ENCODE measurements at regions not wholly inside any gene's neighbourhood (a gene's known extent, or its start where the extent isn't known, plus 50 kb on each side); places are given as distances from the start of the nearest gene placed in this dataset.

DNA sequence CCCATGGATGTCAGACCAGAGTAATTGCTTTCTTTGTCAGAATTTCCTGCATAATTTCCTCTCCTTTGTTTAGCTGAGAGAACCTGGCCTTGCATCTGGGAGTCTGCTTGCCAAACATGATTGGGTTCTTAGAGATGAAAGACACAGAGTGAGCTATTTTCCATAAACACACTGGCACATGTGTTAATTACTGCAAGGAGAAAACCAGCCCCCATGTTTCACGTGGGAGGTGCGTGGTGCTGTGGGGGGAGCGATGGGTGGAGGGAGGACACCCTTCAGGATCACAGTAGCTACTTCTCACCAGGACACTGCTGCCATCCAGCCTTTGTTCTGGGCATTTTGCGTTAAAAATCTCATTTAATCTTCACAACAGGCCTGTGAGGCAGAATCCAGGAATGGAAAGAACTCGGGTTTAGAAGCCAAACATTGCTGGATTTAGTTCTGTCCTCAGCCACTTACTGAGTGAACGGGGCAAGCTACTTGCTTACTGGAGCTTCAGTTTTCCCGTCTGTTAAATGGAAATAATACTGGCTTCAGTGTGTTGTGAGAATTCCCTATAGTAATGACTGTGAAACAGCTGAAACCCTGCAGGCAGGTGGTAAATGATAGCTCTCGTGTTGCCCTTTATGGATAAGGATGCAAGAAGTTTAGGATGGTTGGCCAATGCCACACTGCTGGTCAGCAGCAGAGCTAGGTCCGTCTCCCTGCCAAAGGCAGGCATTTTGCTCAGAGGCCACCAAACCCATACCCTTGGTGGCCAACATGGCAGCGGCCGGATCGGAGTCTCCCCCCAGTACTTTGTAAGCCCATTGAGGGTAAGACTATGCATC lies 100.1 kb upstream of the ASAP2 start:
- no peak for DNase-seq (ENCODE audit: low read depth in 1 of 2, low spot score in 1 of 2)

- no peak for DNase-seq (ENCODE audit: low read depth in 1 of 2, low spot score in 1 of 2)
Measured at GRCh38 chr2:9105601-9106337, 100.8 kb upstream of the ASAP2 start.

GRCh38 chr2:9103663-9104277 lies 100.3 kb upstream of the MBOAT2 start:
- no peak for DNase-seq (ENCODE audit: low read depth in 1 of 2, low spot score in 1 of 2)

DNA sequence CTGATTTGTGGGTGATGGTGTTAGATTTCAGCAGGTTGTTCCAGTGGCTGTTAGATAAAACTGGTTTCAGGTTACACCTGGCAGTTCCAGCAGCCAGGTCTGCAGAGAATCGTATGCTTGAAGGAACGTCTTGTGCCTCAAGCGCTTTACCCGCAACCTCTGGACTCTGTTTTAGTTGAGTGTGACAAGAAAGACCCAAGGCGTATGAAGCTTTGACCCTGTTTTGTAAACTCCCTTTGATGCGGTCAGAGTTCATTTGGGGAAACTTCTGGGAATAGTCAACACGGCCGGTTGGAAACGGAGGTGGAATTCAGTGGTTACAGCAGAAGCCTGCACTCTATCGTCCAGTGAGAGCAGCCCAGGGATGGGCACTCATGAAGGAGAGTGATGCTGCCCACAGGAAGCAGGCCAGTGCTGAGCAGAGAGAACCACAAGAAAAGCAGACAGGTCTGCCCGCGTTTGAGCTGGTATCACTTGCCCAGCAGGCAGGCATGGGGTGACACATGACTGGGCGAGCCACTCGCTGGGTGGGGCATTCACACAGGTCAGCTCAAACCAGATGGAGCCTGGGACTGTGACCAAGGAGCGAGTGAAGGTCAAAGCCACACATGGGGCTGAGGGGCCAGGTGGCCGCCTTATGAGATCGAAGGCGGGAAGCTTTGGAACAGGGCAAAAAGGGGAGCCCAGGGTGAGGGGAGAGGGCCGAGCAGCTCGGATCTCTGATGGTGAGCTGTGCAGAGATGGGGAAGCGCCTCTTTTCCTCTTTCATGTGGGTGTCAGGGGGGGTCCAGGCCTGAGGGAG lies 99.6 kb upstream of the MBOAT2 start:
- DNase-seq (ENCODE audit: low read depth in 1 of 2, low spot score in 1 of 2) = no peak

- DNase-seq (ENCODE audit: low read depth in 1 of 2, low spot score in 1 of 2) = no peak
Measured at GRCh38 chr2:9101763-9102425, 98.4 kb upstream of the MBOAT2 start.

DNA sequence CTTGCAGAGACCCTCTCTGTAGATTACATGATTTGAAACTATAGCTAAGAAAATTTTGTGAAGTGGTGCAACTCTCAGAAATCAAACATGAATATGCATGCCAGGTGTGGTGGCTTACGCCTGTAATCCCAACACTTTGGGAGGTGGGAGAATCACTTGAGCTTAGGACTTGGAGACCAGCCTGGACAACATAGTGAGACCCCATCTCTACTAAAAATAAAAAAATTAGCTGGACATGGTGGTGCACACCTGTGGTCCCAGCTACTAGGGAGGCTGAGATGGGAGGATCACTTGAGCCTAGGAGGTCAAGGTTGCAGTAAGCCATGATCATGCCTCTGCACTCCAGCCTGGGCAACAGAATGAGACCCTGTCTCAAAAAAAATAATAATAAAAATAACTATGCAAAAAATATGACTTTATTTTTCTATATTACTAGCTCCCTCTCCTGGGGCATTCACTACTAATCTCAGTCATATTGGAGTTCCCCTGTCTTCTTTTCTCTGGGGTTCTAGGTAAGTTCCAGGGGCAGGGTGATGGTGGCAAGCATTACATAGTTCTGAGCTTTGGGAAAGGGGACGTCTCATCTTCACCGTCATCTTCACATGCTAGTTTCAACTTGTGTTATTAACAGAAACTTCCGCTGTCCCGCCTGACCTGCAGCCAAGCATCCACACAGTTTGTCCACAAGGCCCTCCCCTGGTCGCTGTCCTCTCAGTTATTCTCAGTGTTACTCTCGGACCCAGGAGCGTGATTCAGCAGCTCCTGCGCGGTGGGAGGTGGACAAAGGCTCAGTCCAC lies 96.8 kb upstream of the MBOAT2 start:
- DNase-seq (ENCODE audit: low read depth in 1 of 2, low spot score in 1 of 2) = no peak

- DNase-seq (ENCODE audit: low read depth in 1 of 2, low spot score in 1 of 2) = no peak
Measured at GRCh38 chr2:9099341-9099751, 95.9 kb upstream of the MBOAT2 start.

DNA sequence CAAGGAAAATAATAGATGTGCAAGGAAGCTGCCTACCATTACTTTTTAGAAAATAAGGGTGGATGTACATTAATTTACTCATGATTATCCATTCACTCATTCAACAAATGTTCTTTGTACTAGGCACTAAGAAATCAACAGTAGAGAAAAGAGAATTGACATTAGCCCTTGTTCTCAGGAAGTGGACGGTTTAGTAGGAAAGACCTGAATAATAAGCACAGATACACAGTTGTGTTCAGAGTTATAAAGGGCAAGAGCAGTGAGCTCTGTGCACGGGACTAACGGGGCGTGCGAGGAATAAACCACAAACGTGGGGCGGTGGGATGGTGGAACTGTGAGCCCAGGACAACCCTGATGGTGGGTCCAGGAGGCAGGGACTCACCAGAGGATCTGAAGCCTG lies 94.4 kb upstream of the MBOAT2 start:
- no peak for DNase-seq (ENCODE audit: low read depth in 1 of 2, low spot score in 1 of 2)

- no peak for DNase-seq (ENCODE audit: low read depth in 1 of 2, low spot score in 1 of 2)
Measured at GRCh38 chr2:9097239-9097638, 93.8 kb upstream of the MBOAT2 start.

DNA sequence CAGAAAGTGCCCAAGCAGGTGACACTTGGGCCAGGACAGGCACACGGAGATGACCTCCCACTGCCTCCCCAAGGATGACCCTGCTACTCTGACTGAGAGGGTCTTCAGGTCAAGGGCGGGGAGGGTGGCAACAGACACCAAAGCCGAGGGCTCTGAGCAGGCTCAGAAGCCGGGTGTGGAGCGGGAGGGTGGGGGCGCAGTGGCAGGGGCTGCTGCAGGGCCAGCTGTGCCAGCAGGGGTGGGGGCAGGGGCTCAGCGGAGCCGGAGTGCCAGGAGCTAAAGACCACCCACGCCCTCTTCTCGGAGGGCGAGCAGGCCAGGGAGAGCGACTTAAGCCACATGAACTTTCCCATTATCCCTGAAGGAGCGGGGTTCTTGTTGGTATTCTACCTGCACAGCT lies 93.3 kb upstream of the MBOAT2 start:
- DNase-seq (ENCODE audit: low read depth in 1 of 2, low spot score in 1 of 2) = no peak

DNA sequence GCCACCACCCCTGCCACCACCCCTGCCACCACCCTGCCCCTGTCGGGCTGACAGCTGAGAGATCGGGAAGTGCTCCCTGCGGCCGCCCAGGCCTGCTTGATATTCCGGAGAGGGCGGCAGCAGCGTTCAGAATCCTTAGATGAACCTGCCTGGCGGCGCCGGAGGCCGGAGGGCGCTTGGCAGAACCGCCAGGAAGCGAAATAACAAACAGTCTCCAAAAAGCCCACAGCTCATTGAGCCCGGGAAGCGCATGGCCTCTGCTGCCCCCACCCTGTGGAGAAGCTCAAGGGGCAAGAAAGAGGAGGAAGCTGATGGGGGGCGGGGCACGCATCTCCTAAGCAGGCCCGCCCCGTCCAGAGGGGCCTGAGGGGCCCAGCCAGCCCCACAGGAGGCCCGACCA lies 92.2 kb upstream of the MBOAT2 start:
- no peak for DNase-seq (ENCODE audit: low read depth in 1 of 2, low spot score in 1 of 2)

DNA sequence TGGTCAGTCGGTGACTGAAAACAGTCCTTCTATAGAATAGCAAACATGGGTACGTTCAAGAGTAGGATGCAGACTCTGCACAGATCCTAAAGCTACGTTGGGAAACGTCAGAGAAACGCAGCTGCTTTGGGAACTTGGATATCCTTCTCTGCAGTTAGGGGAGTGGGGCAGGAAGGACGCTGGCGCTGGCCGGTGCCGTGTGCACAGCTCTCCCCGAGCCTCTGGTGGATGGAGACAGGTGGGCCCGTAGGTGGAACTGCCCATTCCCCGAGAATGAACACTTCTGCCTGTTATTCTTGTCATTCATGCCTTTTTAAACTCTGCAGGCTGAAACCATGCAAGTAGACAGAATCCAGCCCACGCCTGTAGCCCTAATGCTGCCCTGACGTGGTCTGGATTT lies 91.7 kb upstream of the MBOAT2 start:
- DNase-seq (ENCODE audit: low read depth in 1 of 2, low spot score in 1 of 2) = no peak

GRCh38 chr2:9094117-9094516 lies 90.6 kb upstream of the MBOAT2 start:
- DNase-seq (ENCODE audit: low read depth in 1 of 2, low spot score in 1 of 2) = no peak

DNA sequence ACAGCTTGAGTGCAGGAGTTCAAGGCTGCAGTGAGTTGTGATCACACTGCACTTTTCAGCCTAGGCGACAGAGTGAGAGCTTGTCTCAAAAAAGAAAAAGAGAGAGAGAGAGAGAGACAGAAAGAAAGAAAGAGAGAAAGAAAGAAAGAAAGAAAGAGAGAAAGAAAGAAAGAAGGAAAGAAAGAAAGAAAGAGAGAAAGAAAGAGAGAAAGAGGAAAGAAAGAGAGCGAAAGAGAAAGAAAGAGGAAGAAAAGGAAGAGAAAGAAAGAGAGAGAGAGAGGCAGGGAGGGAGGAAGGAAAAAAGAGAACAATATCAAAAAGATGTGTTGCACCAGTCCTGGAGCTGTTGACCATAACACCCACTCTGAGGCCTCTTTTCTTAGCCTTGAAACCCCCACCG lies 89.8 kb upstream of the MBOAT2 start:
- no peak for DNase-seq (ENCODE audit: low read depth in 1 of 2, low spot score in 1 of 2)

- DNase-seq (ENCODE audit: low read depth in 1 of 2, low spot score in 1 of 2) = no peak
Measured at GRCh38 chr2:9092383-9093282, 89.1 kb upstream of the MBOAT2 start.

- no peak for DNase-seq (ENCODE audit: low read depth in 1 of 2, low spot score in 1 of 2)
Measured at GRCh38 chr2:9091811-9092210, 88.3 kb upstream of the MBOAT2 start.

DNA sequence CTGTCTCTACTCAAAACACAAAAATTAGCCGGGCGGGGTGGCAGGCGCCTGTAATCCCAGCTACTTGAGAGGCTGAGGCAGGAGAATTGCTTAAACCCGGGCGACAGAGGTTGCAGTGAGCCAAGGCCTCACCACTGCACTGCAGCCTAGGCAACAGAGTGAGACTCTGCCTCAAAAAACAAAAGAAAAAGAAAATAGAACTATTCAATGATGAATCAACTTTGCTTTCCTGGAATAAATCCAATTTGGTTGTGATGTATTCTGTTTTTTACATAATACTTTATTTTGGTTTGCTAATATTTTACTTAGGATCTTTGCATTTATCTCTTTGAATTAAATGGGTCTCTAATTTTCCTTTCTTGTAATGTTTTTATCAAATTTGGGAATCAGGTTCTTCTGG lies 86.3 kb upstream of the MBOAT2 start:
- DNase-seq (ENCODE audit: low read depth in 1 of 2, low spot score in 1 of 2) = no peak

GRCh38 chr2:9087121-9087681 lies 83.7 kb upstream of the MBOAT2 start:
- DNase-seq (ENCODE audit: low read depth in 1 of 2, low spot score in 1 of 2) = no peak

GRCh38 chr2:9086465-9086864 lies 83.0 kb upstream of the MBOAT2 start:
- no peak for DNase-seq (ENCODE audit: low read depth in 1 of 2, low spot score in 1 of 2)

All from stimulated activated CD4-positive, alpha-beta T cell treated with anti-CD3 and anti-CD28 coated beads, Interleukin-15, amount 100 ng/mL, for 1 hour (primary cell).